K562 (cell line): ENCODE measurements at regions not wholly inside any gene's neighbourhood (a gene's known extent, or its start where the extent isn't known, plus 50 kb on each side); places are given as distances from the start of the nearest gene placed in this dataset.

ENCODE experiments used
- ATAC-seq: fragments of 200-7000 bp; cut with Tn5 transposase; 3 replicates; pipeline ENCODE4 v1.9.1; 2020; ENCODE audit warnings: moderate library complexity
- BruUV-seq: library from RNA; stranded (reverse); fragments of 400-500 nt; replicated peaks from 2 replicates; lab custom pipeline; 2021; lab: Mats Ljungman, UMichigan
- CTCF ChIA-PET: fragments of 300-600 bp; formaldehyde crosslinking; extraction: SDS; loops from one replicate; lab custom pipeline; 2021; ENCODE audit warnings: low intra/inter-chr PET ratio; lab: Yijun Ruan, JAX
- POLR2A ChIA-PET: fragments of 300-600, 350-650 bp; sonication (Branson Sonifier 250); formaldehyde crosslinking; extraction: SDS; loops from one replicate; lab custom pipeline; 2021; ENCODE audit warnings: antibody characterized with exemption, inconsistent platforms; lab: Yijun Ruan, JAX
- DNase-seq, 4 experiments: peaks; one replicate each; pipeline versions ENCODE4 v3.0.0 to v3.0.0-alpha.2; 2011 to 2018; ENCODE audit warnings: low spot score in 3 of 4, mixed read lengths in 3 of 4; ENCODE audit errors: extremely low read depth in 1 of 4
- FAIRE-seq: peaks from 2 replicates; lab custom pipeline; 2011; peaks lifted over from hg19 to GRCh38; lab: Jason Lieb, UNC
- H2AFZ ChIP-seq: 2 replicates; pipeline ENCODE4 v1.6.0; 2011; ENCODE audit warnings: low read depth, low read length, control low read depth, inconsistent platforms
- H3K27ac ChIP-seq: fragments of 200-600 bp; 3 replicates; pipeline ENCODE4 v1.8.0; 2011; ENCODE audit warnings: low read depth, mild to moderate bottlenecking, control low read depth, inconsistent platforms, low read length, moderate library complexity, mixed read lengths; ENCODE audit errors: extremely low read depth
- H3K27me3 ChIP-seq, 2 experiments: fragments of 300-600 bp in 1 of 2; 2 replicates in 1 of 2; 3 replicates in 1 of 2; pipeline versions ENCODE4 v1.6.0 to v1.8.0; 2011; ENCODE audit warnings: inconsistent platforms in 2 of 2, low read length in 2 of 2, mild to moderate bottlenecking in 1 of 2, mixed read lengths in 1 of 2, moderate library complexity in 1 of 2; ENCODE audit not compliant: control insufficient read depth in 2 of 2, insufficient read depth in 2 of 2
- H3K36me3 ChIP-seq: fragments of 300-600 bp; 3 replicates; pipeline ENCODE4 v1.8.0; 2011; ENCODE audit warnings: mild to moderate bottlenecking, low read length, inconsistent platforms; ENCODE audit not compliant: control insufficient read depth, insufficient read depth
- H3K4me1 ChIP-seq, 2 experiments: fragments of 200-600 bp in 1 of 2; replicated peaks in 1 of 2; 2 replicates in 1 of 2; 3 replicates in 1 of 2; pipeline versions ENCODE4 v1.5.1 to v1.8.0; 2011; ENCODE audit warnings: inconsistent platforms in 2 of 2, low read length in 2 of 2, mild to moderate bottlenecking in 1 of 2, mixed read lengths in 1 of 2, moderate library complexity in 1 of 2; ENCODE audit not compliant: control insufficient read depth in 2 of 2, insufficient read depth in 2 of 2
- H3K4me2 ChIP-seq: 2 replicates; pipeline ENCODE4 v1.6.1; 2011; ENCODE audit warnings: low read length, control low read depth, inconsistent platforms, mixed read lengths; ENCODE audit not compliant: insufficient read depth
- H3K4me3 ChIP-seq: fragments of 200-600 bp; sonication (generic), shearing (Covaris generic); 2 replicates; pipeline ENCODE4 v1.5.1; 2016; ENCODE audit warnings: control low read depth, inconsistent platforms
- H3K79me2 ChIP-seq: fragments of 200-600 bp; 3 replicates; pipeline ENCODE4 v1.8.0; 2011; ENCODE audit warnings: low read length, inconsistent platforms; ENCODE audit not compliant: control insufficient read depth, insufficient read depth
- H3K9ac ChIP-seq, 2 experiments: 2 replicates each; pipeline versions ENCODE4 v1.6.0 to v1.6.1; 2011; ENCODE audit warnings: low read depth in 2 of 2, low read length in 2 of 2, control low read depth in 1 of 2, inconsistent platforms in 1 of 2, mild to moderate bottlenecking in 1 of 2, mixed read lengths in 1 of 2; ENCODE audit not compliant: insufficient read depth in 1 of 2
- H3K9me1 ChIP-seq: one replicate; pipeline ENCODE4 v1.6.0; 2011; ENCODE audit warnings: inconsistent platforms, mild to moderate bottlenecking, low read length, moderate library complexity; ENCODE audit not compliant: control insufficient read depth, insufficient read depth
- H3K9me3 ChIP-seq: replicated peaks from 2 replicates; pipeline ENCODE4 v1.5.1; 2011; ENCODE audit warnings: low read depth, low read length, inconsistent platforms; ENCODE audit not compliant: control insufficient read depth, insufficient read depth
- H4K20me1 ChIP-seq: replicated peaks from 2 replicates; pipeline ENCODE4 v1.6.1; 2011; ENCODE audit warnings: low read length, inconsistent platforms, mixed read lengths; ENCODE audit not compliant: control insufficient read depth, insufficient read depth
- ADNP ChIP-seq: fragments of 200-800 bp; sonication (Bioruptor generic); IDR thresholded peaks from 2 replicates; pipeline ENCODE4 v1.6.1; 2016; ENCODE audit warnings: missing genetic modification characterization, missing compliant biosample characterization
- DNMT1 ChIP-seq: fragments of 450-650 bp; IDR thresholded peaks from 2 replicates; pipeline ENCODE4 v1.6.1; 2016; ENCODE audit warnings: antibody characterized with exemption, mild to moderate bottlenecking
- SMAD1 ChIP-seq: fragments of 150-350 bp; IDR thresholded peaks from 2 replicates; pipeline ENCODE4 v1.6.1; 2014; ENCODE audit warnings: low read length, low read depth; ENCODE audit not compliant: partially characterized antibody
- SRF ChIP-seq, 2 experiments: fragments of 250-450, 450-650 bp in 1 of 2; sonication (Bioruptor Pico) in 1 of 2; sonication (generic) in 1 of 2; formaldehyde crosslinking; IDR thresholded peaks; 2 replicates each; pipeline versions ENCODE4 v1.5.0 to v1.5.1; 2020 to 2022; ENCODE audit warnings: mild to moderate bottlenecking in 1 of 2, missing genetic modification reagents in 1 of 2
- TAF9B ChIP-seq: fragments of 450-650 bp; IDR thresholded peaks from 2 replicates; pipeline ENCODE4 v1.6.1; 2018; ENCODE audit warnings: mild to moderate bottlenecking; ENCODE audit not compliant: partially characterized antibody
- ZMIZ1 ChIP-seq, 2 experiments: fragments of 150-350 bp in 1 of 2; IDR thresholded peaks; 2 replicates each; pipeline ENCODE4 v1.6.1; 2012 to 2016; ENCODE audit warnings: low read depth in 2 of 2, low read length in 2 of 2, mild to moderate bottlenecking in 1 of 2, moderate library complexity in 1 of 2
- ZSCAN32 ChIP-seq: fragments of 450-650 bp; formaldehyde crosslinking; IDR thresholded peaks from 2 replicates; pipeline ENCODE4 v1.4.0; 2020; ENCODE audit warnings: mild to moderate bottlenecking, moderate library complexity
- WGBS: fragments of 100-300 bp; shearing (Covaris generic); methylation state at CpG from one replicate; pipeline ENCODE4 v1.1.6; 2016; ENCODE audit warnings: low coverage, mixed read lengths; ENCODE audit not compliant: insufficient coverage; ENCODE audit errors: missing lambda C conversion rate; 5-methylcytosine and 5-hydroxymethylcytosine counted together
- in situ Hi-C: fragments of 300-500 bp; cut with MboI; formaldehyde crosslinking; loops from 4 replicates; pipeline ENCODE4 v1.15.0; 2018; ENCODE audit warnings: inconsistent platforms, mixed read lengths
- intact Hi-C: fragments of 100-400 bp; cut with micrococcal nuclease; formaldehyde crosslinking; loops from 2 replicates; pipeline ENCODE4 v1.14.2; 2022
- TF ChIP-seq, protein P1 (sequence below): fragments of 450-650 bp; IDR thresholded peaks from 2 replicates; pipeline ENCODE4 v1.6.1; 2016; ENCODE audit warnings: borderline replicate concordance

- no peak for TF ChIP-seq ZMIZ1 (IDR thresholded peaks at IDR 0.05; ENCODE audit: low read depth in 2 of 2, low read length in 2 of 2)
Measured at GRCh38 chr11:116506263-116506825, 266.4 kb downstream of the BUD13 start (continued).

- H3K4me2 ChIP-seq, result no peak overlapping the region
- no peaks in the 10 kb centered on the region for H3K9me3 ChIP-seq
- H3K4me3 ChIP-seq, result no peak overlapping the region
- ATAC-seq (no peak), FAIRE-seq (no peak), DNase-seq (no peak)
- no peaks in the 10 kb centered on the region for H4K20me1 ChIP-seq
- ChIA-PET CTCF (interaction anchor here (0.7 kb wide), 1 partner anchor 743 kb away, joined by 3 read pairs; no protein-coding TSS in a partner anchor), POLR2A (interaction anchor here (0.5 to 0.6 kb wide), 2 partner anchors 41 to 1256 kb away, joined by 3 to 4 read pairs; no protein-coding TSS in a partner anchor)
- no peaks in the 10 kb centered on the region; a peak in 1 of 5 replicates for H3K4me1 ChIP-seq
- H3K9ac ChIP-seq, result no peak overlapping the region
- peaks cover 4 to 50% of the 10 kb centered on the region in 2 experiments; a peak in 4 of 5 replicates for H3K27me3 ChIP-seq
- H3K36me3 ChIP-seq, result no peaks in the 10 kb centered on the region
- H3K9me1 ChIP-seq, result no peaks in the 10 kb centered on the region
- no TSS peak for BruUV-seq
- TF ChIP-seq ZSCAN32 (CRISPR knock-in tag) (no peak), SMAD1 (no peak), DNMT1 (no peak), TAF9B (no peak), ADNP (no peak), SRF (CRISPR knock-in tag; IDR thresholded peaks at IDR 0.05) (no peak)
- TF ChIP-seq, protein P1, sequence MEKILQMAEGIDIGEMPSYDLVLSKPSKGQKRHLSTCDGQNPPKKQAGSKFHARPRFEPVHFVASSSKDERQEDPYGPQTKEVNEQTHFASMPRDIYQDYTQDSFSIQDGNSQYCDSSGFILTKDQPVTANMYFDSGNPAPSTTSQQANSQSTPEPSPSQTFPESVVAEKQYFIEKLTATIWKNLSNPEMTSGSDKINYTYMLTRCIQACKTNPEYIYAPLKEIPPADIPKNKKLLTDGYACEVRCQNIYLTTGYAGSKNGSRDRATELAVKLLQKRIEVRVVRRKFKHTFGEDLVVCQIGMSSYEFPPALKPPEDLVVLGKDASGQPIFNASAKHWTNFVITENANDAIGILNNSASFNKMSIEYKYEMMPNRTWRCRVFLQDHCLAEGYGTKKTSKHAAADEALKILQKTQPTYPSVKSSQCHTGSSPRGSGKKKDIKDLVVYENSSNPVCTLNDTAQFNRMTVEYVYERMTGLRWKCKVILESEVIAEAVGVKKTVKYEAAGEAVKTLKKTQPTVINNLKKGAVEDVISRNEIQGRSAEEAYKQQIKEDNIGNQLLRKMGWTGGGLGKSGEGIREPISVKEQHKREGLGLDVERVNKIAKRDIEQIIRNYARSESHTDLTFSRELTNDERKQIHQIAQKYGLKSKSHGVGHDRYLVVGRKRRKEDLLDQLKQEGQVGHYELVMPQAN, result no peak
- no peak overlapping the region for H3K27ac ChIP-seq
- no peak overlapping the region for H2AFZ ChIP-seq
- intact Hi-C loops (no loop called here), in situ Hi-C loops (loop anchor here (25.0 kb wide), 1 partner anchor 732 kb away; the partner anchor contains the start of genes PCSK7 and RNF214)
- no peaks in the 10 kb centered on the region for H3K79me2 ChIP-seq
- 0% methylated on average over 12 of the region's 12 CpGs for WGBS
Measured at GRCh38 chr11:116505298-116506262, 267.2 kb downstream of the BUD13 start.
